Neutrophil (primary cell): ENCODE measurements at regions not wholly inside any gene's neighbourhood (a gene's known extent, or its start where the extent isn't known, plus 50 kb on each side); places are given as distances from the start of the nearest gene placed in this dataset.

Experiments
- H3K27ac ChIP-seq: fragments of 200-600 bp; sonication (generic); 2 replicates; pipeline ENCODE4 v1.5.1; 2016; ENCODE audit warnings: mild to moderate bottlenecking, moderate library complexity
- H3K27me3 ChIP-seq: fragments of 200-600 bp; sonication (generic); 2 replicates; pipeline ENCODE4 v1.6.0; 2016; ENCODE audit warnings: mild to moderate bottlenecking
- H3K36me3 ChIP-seq: fragments of 200-600 bp; sonication (generic); 2 replicates; pipeline ENCODE4 v1.5.1; 2017
- H3K4me1 ChIP-seq, 2 experiments: fragments of 200-600 bp in 1 of 2; sonication (generic) in 1 of 2; 1 replicate in 1 of 2; 2 replicates in 1 of 2; pipeline versions ENCODE4 v1.5.1 to v1.6.1; 2013 to 2016; ENCODE audit warnings: low read depth in 1 of 2, low read length in 1 of 2, mild to moderate bottlenecking in 1 of 2, moderate library complexity in 1 of 2; ENCODE audit not compliant: control insufficient read depth in 1 of 2, insufficient read depth in 1 of 2
- H3K4me3 ChIP-seq, 2 experiments: fragments of 200-600 bp in 1 of 2; sonication (generic) in 1 of 2; 1 replicate in 1 of 2; 2 replicates in 1 of 2; pipeline ENCODE4 v1.5.1; 2013 to 2016; ENCODE audit warnings: low read depth in 1 of 2, low read length in 1 of 2, mild to moderate bottlenecking in 1 of 2, moderate library complexity in 1 of 2
- H3K9me3 ChIP-seq: fragments of 200-600 bp; sonication (generic); 2 replicates; pipeline ENCODE4 v1.5.1; 2016
- TF ChIP-seq, protein P1 (sequence below): fragments of 200-600 bp; sonication (generic); IDR thresholded peaks from 2 replicates; pipeline ENCODE4 v1.5.1; 2016; ENCODE audit warnings: antibody characterized with exemption

DNA sequence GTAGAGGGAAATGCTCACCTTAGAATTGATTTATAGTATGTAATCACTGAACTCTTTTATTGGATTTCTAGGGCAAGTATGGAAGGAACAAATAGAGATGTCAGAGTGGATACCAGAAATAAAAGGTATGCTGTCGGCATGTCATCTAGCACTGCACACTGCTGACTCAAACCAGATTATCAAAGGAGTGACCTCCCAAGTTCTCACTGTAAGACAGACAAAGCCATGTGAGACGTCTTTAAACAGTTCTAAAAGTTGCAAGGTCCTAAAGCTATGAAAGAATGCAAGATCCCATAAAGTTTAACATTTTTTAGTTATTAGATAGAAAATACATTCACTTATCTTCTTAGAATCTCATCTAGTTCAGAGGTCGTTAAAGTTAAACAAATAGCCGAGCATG lies 70.0 kb upstream of the CPM start:
- H3K36me3 ChIP-seq, result no peaks in the 10 kb centered on the region
- H3K27ac ChIP-seq, result no peak overlapping the region
- no peaks in the 10 kb centered on the region for H3K27me3 ChIP-seq
- TF ChIP-seq, protein P1, sequence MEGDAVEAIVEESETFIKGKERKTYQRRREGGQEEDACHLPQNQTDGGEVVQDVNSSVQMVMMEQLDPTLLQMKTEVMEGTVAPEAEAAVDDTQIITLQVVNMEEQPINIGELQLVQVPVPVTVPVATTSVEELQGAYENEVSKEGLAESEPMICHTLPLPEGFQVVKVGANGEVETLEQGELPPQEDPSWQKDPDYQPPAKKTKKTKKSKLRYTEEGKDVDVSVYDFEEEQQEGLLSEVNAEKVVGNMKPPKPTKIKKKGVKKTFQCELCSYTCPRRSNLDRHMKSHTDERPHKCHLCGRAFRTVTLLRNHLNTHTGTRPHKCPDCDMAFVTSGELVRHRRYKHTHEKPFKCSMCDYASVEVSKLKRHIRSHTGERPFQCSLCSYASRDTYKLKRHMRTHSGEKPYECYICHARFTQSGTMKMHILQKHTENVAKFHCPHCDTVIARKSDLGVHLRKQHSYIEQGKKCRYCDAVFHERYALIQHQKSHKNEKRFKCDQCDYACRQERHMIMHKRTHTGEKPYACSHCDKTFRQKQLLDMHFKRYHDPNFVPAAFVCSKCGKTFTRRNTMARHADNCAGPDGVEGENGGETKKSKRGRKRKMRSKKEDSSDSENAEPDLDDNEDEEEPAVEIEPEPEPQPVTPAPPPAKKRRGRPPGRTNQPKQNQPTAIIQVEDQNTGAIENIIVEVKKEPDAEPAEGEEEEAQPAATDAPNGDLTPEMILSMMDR, result no peak
- no peak overlapping the region for H3K4me3 ChIP-seq
- no peaks in the 10 kb centered on the region for H3K4me1 ChIP-seq
- no peaks in the 10 kb centered on the region for H3K9me3 ChIP-seq

GRCh38 chr12:69003991-69004390 lies 71.0 kb upstream of the CPM start:
- H3K9me3 ChIP-seq, result no peaks in the 10 kb centered on the region
- H3K4me1 ChIP-seq, result peaks cover 5 to 7% of the 10 kb centered on the region in 2 experiments
- TF ChIP-seq, protein P1, result no peak
- no peak overlapping the region for H3K27ac ChIP-seq
- H3K4me3 ChIP-seq, result no peak overlapping the region
- H3K27me3 ChIP-seq, result no peaks in the 10 kb centered on the region
- no peaks in the 10 kb centered on the region for H3K36me3 ChIP-seq

DNA sequence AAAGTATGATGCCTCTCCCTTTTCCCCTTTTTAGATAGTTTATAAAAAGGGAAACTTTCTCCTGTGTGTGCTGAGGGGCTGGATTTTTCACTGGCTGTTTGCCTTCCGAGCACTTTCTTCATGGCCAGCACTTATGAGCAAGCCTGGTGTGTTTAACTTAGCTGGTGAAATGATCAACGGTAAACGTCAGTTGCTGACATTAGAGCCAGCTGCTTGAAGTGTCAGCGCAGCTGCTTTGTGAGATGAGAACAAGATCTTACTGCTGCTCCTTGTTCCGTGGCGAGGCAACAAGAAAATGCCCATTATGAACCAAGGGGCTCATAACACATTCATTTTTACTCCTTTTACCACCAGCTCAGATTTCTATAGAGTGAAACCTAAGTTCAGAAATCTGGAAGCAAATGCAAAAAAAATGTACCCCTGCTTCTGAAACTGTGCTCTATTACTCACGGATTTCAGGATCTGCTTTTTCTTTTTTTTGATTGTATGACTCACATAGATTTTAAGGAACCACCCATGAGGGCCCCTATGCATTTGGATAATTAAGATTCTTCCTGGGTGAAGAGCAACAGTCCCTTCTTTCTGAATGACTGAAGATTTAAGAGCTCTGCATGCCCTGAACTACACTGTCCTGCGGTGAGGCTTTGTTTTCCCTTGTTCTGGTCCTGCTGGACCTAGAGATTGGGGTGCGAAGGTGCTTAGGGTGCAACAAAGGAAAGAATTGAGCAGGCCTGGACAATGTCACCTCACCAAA lies 74.3 kb upstream of the CPM start:
- Histone ChIP-seq H3K36me3 (no peaks in the 10 kb centered on the region), H3K4me1 (peaks cover 5 to 7% of the 10 kb centered on the region in 2 experiments), H3K9me3 (no peaks in the 10 kb centered on the region), H3K27ac (no peak overlapping the region), H3K4me3 (no peak overlapping the region), H3K27me3 (no peaks in the 10 kb centered on the region)
- TF ChIP-seq, protein P1, result no peak

- TF ChIP-seq, protein P1, result no peak
- no peaks in the 10 kb centered on the region for H3K9me3 ChIP-seq
- H3K4me3 ChIP-seq, result no peak overlapping the region
- peaks cover 5 to 7% of the 10 kb centered on the region in 2 experiments for H3K4me1 ChIP-seq
- no peaks in the 10 kb centered on the region for H3K36me3 ChIP-seq
- no peaks in the 10 kb centered on the region for H3K27me3 ChIP-seq
- H3K27ac ChIP-seq, result no peak overlapping the region
Measured at GRCh38 chr12:69007855-69008351, 74.9 kb upstream of the CPM start.

DNA sequence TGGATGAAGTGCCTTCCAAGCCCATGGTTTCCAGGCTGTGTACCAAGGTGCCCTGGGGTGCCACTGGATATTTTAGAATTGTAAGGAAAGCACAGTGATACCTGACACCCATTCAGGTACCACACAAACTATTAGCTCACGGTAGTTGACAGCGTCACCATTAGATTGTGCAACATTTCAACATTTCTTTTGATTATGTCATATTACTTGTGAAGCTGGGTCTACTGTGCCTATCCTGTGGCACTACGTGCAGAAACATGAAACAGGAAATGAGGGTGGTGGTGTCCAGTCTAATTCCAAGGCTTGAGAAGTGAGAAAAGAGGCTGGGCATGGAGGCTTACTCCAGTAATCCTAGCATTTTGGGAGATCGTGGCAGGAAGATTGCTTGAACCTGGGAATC lies 75.5 kb upstream of the CPM start:
- no peaks in the 10 kb centered on the region for H3K27me3 ChIP-seq
- no peak overlapping the region for H3K4me3 ChIP-seq
- no peaks in the 10 kb centered on the region for H3K36me3 ChIP-seq
- no peak overlapping the region for H3K27ac ChIP-seq
- TF ChIP-seq, protein P1, result no peak
- H3K4me1 ChIP-seq, result peaks cover 5 to 7% of the 10 kb centered on the region in 2 experiments
- no peaks in the 10 kb centered on the region for H3K9me3 ChIP-seq
